ENCODE measurements at regions not wholly inside any gene's neighbourhood (a gene's known extent, or its start where the extent isn't known, plus 50 kb on each side); places are given as distances from the start of the nearest gene placed in this dataset.

DNA sequence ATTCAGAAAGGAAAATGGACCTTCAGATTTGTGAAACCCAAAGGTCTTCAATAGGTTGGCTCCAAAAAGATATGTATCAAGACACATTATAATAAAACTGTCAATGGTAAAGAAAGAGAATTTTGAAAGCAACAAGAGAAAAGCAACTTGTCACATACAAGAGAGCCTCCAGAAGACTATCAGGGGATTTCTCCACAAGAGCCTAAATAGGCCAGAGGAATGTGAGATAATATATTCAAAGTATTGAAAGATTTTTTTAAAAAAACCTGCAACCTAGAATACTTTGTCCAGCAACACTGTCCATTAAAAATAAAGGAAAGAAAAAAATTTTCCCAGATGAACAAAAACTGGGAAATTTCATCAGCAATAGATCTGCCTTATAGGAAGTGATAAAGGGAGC, 869.6 kb upstream of the ADGRL2 start:
- TF ChIP-seq POLR2AphosphoS5 (IDR thresholded peaks at IDR 0.05; ENCODE audit: borderline replicate concordance, low read depth, low read length) (no peak), EZH2 (IDR thresholded peaks at IDR 0.05) (no peak)

Measured in SK-N-MC (cell line).